PC-9 (cell line): ENCODE measurements at regions not wholly inside any gene's neighbourhood (a gene's known extent, or its start where the extent isn't known, plus 50 kb on each side); places are given as distances from the start of the nearest gene placed in this dataset.
A peak's percentile ranks its signal among the peaks of the same experiment; 100 is the strongest.

Experiments
- BruUV-seq: library from RNA; stranded (reverse); fragments of 400-500 nt; replicated peaks from 2 replicates; lab custom pipeline; 2021; lab: Mats Ljungman, UMichigan
- CTCF ChIA-PET: fragments of 300-600 bp; sonication (Branson Sonifier 250); formaldehyde crosslinking; loops from one replicate; lab custom pipeline; 2022; ENCODE audit warnings: antibody characterized with exemption; lab: Charles Lee
- POLR2A ChIA-PET: fragments of 300-600 bp; sonication (Branson Sonifier 250); formaldehyde crosslinking; loops from one replicate; lab custom pipeline; 2022; ENCODE audit warnings: antibody characterized with exemption; ENCODE audit not compliant: unreplicated experiment; lab: Charles Lee
- DNase-seq, 2 experiments: peaks; one replicate each; pipeline versions ENCODE4 v3.0.0 to v3.0.0-alpha.2; 2015 to 2022; ENCODE audit warnings: mixed read lengths in 1 of 2
- H2AFZ ChIP-seq: fragments of 200-600 bp; sonication (generic); 2 replicates; pipeline ENCODE4 v1.8.1; 2017; ENCODE audit warnings: antibody characterized with exemption
- H3F3A ChIP-seq: fragments of 200-600 bp; sonication (generic); 2 replicates; pipeline ENCODE4 v1.8.1; 2017; ENCODE audit warnings: antibody characterized with exemption, mild to moderate bottlenecking, low read depth; ENCODE audit not compliant: insufficient read depth
- H3K27ac ChIP-seq: fragments of 200-600 bp; sonication (generic); 2 replicates; pipeline ENCODE4 v1.6.1; 2016; ENCODE audit warnings: mixed run types
- H3K27me3 ChIP-seq: fragments of 200-600 bp; sonication (generic); 2 replicates; pipeline ENCODE4 v1.6.1; 2016; ENCODE audit warnings: low read depth, mixed run types; ENCODE audit not compliant: insufficient read depth
- H3K36me3 ChIP-seq: fragments of 200-600 bp; sonication (generic); 2 replicates; pipeline ENCODE4 v1.6.1; 2016; ENCODE audit warnings: low read depth, mixed run types
- H3K4me1 ChIP-seq: fragments of 200-600 bp; sonication (generic); replicated peaks from 2 replicates; pipeline ENCODE4 v1.6.1; 2016; ENCODE audit warnings: mixed run types; ENCODE audit not compliant: insufficient read depth
- H3K4me2 ChIP-seq: fragments of 200-600 bp; sonication (generic); 2 replicates; pipeline ENCODE4 v1.6.1; 2017; ENCODE audit warnings: mixed run types
- H3K4me3 ChIP-seq: fragments of 200-600 bp; sonication (generic); 2 replicates; pipeline ENCODE4 v1.6.1; 2016; ENCODE audit warnings: mixed run types
- H3K79me2 ChIP-seq: fragments of 200-600 bp; sonication (generic); 2 replicates; pipeline ENCODE4 v1.6.1; 2017; ENCODE audit warnings: low read depth, mixed run types
- H3K9me2 ChIP-seq: fragments of 200-600 bp; sonication (generic); 2 replicates; pipeline ENCODE4 v1.8.1; 2017; ENCODE audit warnings: mild to moderate bottlenecking; ENCODE audit not compliant: insufficient read depth
- H3K9me3 ChIP-seq: fragments of 200-600 bp; sonication (generic); 2 replicates; pipeline ENCODE4 v1.8.1; 2016; ENCODE audit warnings: low read depth; ENCODE audit not compliant: insufficient read depth
- H4K20me1 ChIP-seq: fragments of 200-600 bp; sonication (generic); 2 replicates; pipeline ENCODE4 v1.8.1; 2017; ENCODE audit not compliant: insufficient read depth
- CTCF ChIP-seq: fragments of 200-600 bp; sonication (generic); conservative IDR thresholded peaks from 2 replicates; pipeline ENCODE4 v1.6.1; 2017; ENCODE audit warnings: mixed run types, antibody characterized with exemption, mild to moderate bottlenecking, moderate library complexity
- EZH2 ChIP-seq: fragments of 200-600 bp; sonication (generic); IDR thresholded peaks from 2 replicates; pipeline ENCODE4 v1.8.0; 2017; ENCODE audit warnings: antibody characterized with exemption, low read depth
- intact Hi-C: fragments of 100-400 bp; cut with micrococcal nuclease; formaldehyde crosslinking; loops from one replicate; pipeline ENCODE4 v1.10.0; 2022; ENCODE audit not compliant: unreplicated experiment

- Histone ChIP-seq H3K4me1 (peaks cover 5% of the 10 kb centered on the region; the same call in 1 of the 2 replicates), H3K27ac (no peak overlapping the region), H3K4me2 (no peak overlapping the region), H3K4me3 (no peak overlapping the region), H3K27me3 (no peaks in the 10 kb centered on the region), H3K79me2 (no peaks in the 10 kb centered on the region), H3K9me3 (no peaks in the 10 kb centered on the region; the same call in 1 of the 2 replicates), H3K36me3 (no peaks in the 10 kb centered on the region), H4K20me1 (no peaks in the 10 kb centered on the region), H3F3A (no peaks in the 10 kb centered on the region; the same call in 1 of the 2 replicates), H3K9me2 (no peaks in the 10 kb centered on the region), H2AFZ (0 out of 2 replicates have a peak overlapping the region, but pooled peaks have one; percentile 13)
- BruUV-seq, result no TSS peak
- TF ChIP-seq EZH2, result no peak
- no peak for TF ChIP-seq CTCF
- CTCF ChIA-PET, result no interaction called here
- no peak for DNase-seq
- intact Hi-C loops, result loop anchor here (2.0 kb wide), 2 partner anchors 45 to 435 kb away; partner anchors contain the start of gene ANKRD50
- POLR2A ChIA-PET, result no interaction called here
Measured at GRCh38 chr4:124277691-124278090, 434.8 kb downstream of the ANKRD50 start.

- peaks cover 5% of the 10 kb centered on the region; the same call in 1 of the 2 replicates for H3K4me1 ChIP-seq
- H3F3A ChIP-seq, result no peaks in the 10 kb centered on the region; the same call in 1 of the 2 replicates
- BruUV-seq, result no TSS peak
- no peak overlapping the region; the same call in 1 of the 2 replicates for H3K27ac ChIP-seq
- H3K9me2 ChIP-seq, result no peaks in the 10 kb centered on the region
- ChIA-PET CTCF (no interaction called here), POLR2A (interaction anchor here (0.7 kb wide), 1 partner anchor 636 kb away, joined by 4 read pairs; no protein-coding TSS in a partner anchor)
- no peaks in the 10 kb centered on the region for H3K36me3 ChIP-seq
- intact Hi-C loops, result loop anchor here (2.0 kb wide), 2 partner anchors 44 to 434 kb away; partner anchors contain the start of gene ANKRD50
- no peaks in the 10 kb centered on the region; the same call in 1 of the 2 replicates for H3K9me3 ChIP-seq
- no peak overlapping the region for H3K4me2 ChIP-seq
- no peak overlapping the region for H3K4me3 ChIP-seq
- TF ChIP-seq CTCF (no peak), EZH2 (no peak)
- 0 out of 2 replicates have a peak overlapping the region, but pooled peaks have one; percentile 19 for H2AFZ ChIP-seq
- H3K27me3 ChIP-seq, result no peaks in the 10 kb centered on the region
- no peaks in the 10 kb centered on the region for H4K20me1 ChIP-seq
- DNase-seq, result peak; percentile 35 to 63
- H3K79me2 ChIP-seq, result no peaks in the 10 kb centered on the region
Measured at GRCh38 chr4:124278477-124278876, 434.1 kb downstream of the ANKRD50 start.

GRCh38 chr4:124279741-124280140, 432.8 kb downstream of the ANKRD50 start:
- ChIA-PET CTCF (no interaction called here), POLR2A (no interaction called here)
- no peaks in the 10 kb centered on the region for H3K27me3 ChIP-seq

More at GRCh38 chr4:124279741-124280140, 432.8 kb downstream of the ANKRD50 start:
- no peak for DNase-seq
- intact Hi-C loops, result loop anchor here (2.0 kb wide), 2 partner anchors 43 to 433 kb away; partner anchors contain the start of gene ANKRD50
- Histone ChIP-seq H3K4me3 (no peak overlapping the region), H3K9me3 (no peaks in the 10 kb centered on the region; the same call in 1 of the 2 replicates), H4K20me1 (no peaks in the 10 kb centered on the region), H3K79me2 (no peaks in the 10 kb centered on the region), H3F3A (no peaks in the 10 kb centered on the region; the same call in 1 of the 2 replicates), H2AFZ (no peak overlapping the region), H3K4me2 (no peak overlapping the region), H3K4me1 (peaks cover 5% of the 10 kb centered on the region; the same call in 1 of the 2 replicates), H3K9me2 (no peaks in the 10 kb centered on the region), H3K36me3 (no peaks in the 10 kb centered on the region), H3K27ac (no peak overlapping the region)
- no TSS peak for BruUV-seq
- TF ChIP-seq EZH2 (no peak), CTCF (no peak)
